DND-41 (cell line): ENCODE measurements at regions not wholly inside any gene's neighbourhood (a gene's known extent, or its start where the extent isn't known, plus 50 kb on each side); places are given as distances from the start of the nearest gene placed in this dataset.

Experiments
- ATAC-seq: fragments of 200-7000 bp; cut with Tn5 transposase; 3 replicates; pipeline ENCODE4 v1.9.1; 2021; ENCODE audit warnings: low read depth; ENCODE audit not compliant: insufficient read depth
- DNase-seq: peaks from one replicate; pipeline ENCODE4 v3.0.0-alpha.2; 2020
- H2AFZ ChIP-seq: 2 replicates; pipeline ENCODE4 v1.6.0; 2012; ENCODE audit warnings: low read depth, low read length
- H3K27ac ChIP-seq: 2 replicates; pipeline ENCODE4 v1.5.1; 2012; ENCODE audit warnings: low read length, inconsistent platforms
- H3K27me3 ChIP-seq: fragments of 200-600 bp; sonication (generic); 2 replicates; pipeline ENCODE4 v1.6.0; 2012; ENCODE audit warnings: low read length, mild to moderate bottlenecking, inconsistent platforms; ENCODE audit not compliant: insufficient read depth, poor library complexity
- H3K36me3 ChIP-seq: 2 replicates; pipeline ENCODE4 v1.5.1; 2012; ENCODE audit warnings: low read length, inconsistent platforms; ENCODE audit not compliant: insufficient read depth
- H3K4me1 ChIP-seq: 2 replicates; pipeline ENCODE4 v1.5.1; 2012; ENCODE audit warnings: mild to moderate bottlenecking, low read length; ENCODE audit not compliant: insufficient read depth
- H3K4me2 ChIP-seq: 2 replicates; pipeline ENCODE4 v1.6.0; 2012; ENCODE audit warnings: mild to moderate bottlenecking, moderate library complexity, low read length, inconsistent platforms; ENCODE audit not compliant: insufficient read depth
- H3K4me3 ChIP-seq, 2 experiments: fragments of 200-600 bp in 1 of 2; shearing (Covaris generic) in 1 of 2; 2 replicates each; pipeline ENCODE4 v1.5.1; 2012 to 2016; ENCODE audit warnings: inconsistent platforms in 2 of 2, low read length in 2 of 2, mild to moderate bottlenecking in 2 of 2, low read depth in 1 of 2, moderate library complexity in 1 of 2
- H3K79me2 ChIP-seq: 2 replicates; pipeline ENCODE4 v1.6.0; 2012; ENCODE audit warnings: low read length, inconsistent platforms; ENCODE audit not compliant: insufficient read depth
- H3K9ac ChIP-seq: 2 replicates; pipeline ENCODE4 v1.6.0; 2012; ENCODE audit warnings: low read depth, mild to moderate bottlenecking, inconsistent platforms, low read length, moderate library complexity
- H3K9me3 ChIP-seq: 2 replicates; pipeline ENCODE4 v1.5.1; 2012; ENCODE audit warnings: low read length, moderate library complexity, mild to moderate bottlenecking, inconsistent platforms; ENCODE audit not compliant: insufficient read depth, severe bottlenecking
- H4K20me1 ChIP-seq: 2 replicates; pipeline ENCODE4 v1.6.0; 2012; ENCODE audit warnings: low read length; ENCODE audit not compliant: insufficient read depth
- CTCF ChIP-seq: IDR thresholded peaks from 2 replicates; pipeline ENCODE4 v1.5.1; 2012; ENCODE audit warnings: borderline replicate concordance, low read length, moderate library complexity, mild to moderate bottlenecking; ENCODE audit not compliant: poor library complexity, severe bottlenecking; ENCODE audit errors: extremely low read depth
- EZH2 ChIP-seq: IDR thresholded peaks from 3 replicates; pipeline ENCODE4 v1.6.1; 2012; ENCODE audit warnings: borderline replicate concordance, low read depth, mild to moderate bottlenecking, moderate library complexity, low read length, inconsistent platforms; ENCODE audit not compliant: severe bottlenecking

DNA sequence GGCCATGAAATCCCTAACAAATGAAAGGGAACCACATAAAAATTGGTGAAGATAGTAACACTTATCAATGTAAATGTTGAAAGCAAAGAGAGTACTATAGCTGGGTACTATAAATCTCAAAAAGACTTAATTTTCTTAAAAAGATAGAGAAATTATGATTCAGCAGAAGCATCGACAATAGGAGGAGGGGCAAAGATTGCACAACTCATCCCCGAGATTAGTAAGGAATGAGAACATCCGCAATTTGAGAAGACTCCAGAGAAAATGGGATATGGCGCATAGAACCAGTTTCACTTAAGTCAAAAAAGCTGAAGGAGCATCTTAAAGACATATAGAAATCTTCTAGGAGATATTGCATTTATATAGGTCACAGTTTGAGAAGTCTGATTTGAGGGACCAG lies 220.2 kb upstream of the SLC16A7 start:
- DNase-seq (no peak), ATAC-seq (no peak)
- TF ChIP-seq CTCF (no peak), EZH2 (no peak)
- no peaks in the 10 kb centered on the region for H3K9me3 ChIP-seq
- H3K4me1 ChIP-seq: no peaks in the 10 kb centered on the region
- no peak overlapping the region for H2AFZ ChIP-seq
- no peak overlapping the region for H3K9ac ChIP-seq
- no peaks in the 10 kb centered on the region for H3K36me3 ChIP-seq
- no peaks in the 10 kb centered on the region for H4K20me1 ChIP-seq
- no peak overlapping the region for H3K4me2 ChIP-seq
- no peak overlapping the region for H3K4me3 ChIP-seq
- no peaks in the 10 kb centered on the region for H3K79me2 ChIP-seq
- no peak overlapping the region for H3K27ac ChIP-seq
- H3K27me3 ChIP-seq: no peaks in the 10 kb centered on the region

- no peak for ATAC-seq
- Histone ChIP-seq H3K36me3 (no peaks in the 10 kb centered on the region), H3K4me1 (no peaks in the 10 kb centered on the region), H2AFZ (no peak overlapping the region), H3K4me3 (no peak overlapping the region), H3K9ac (no peak overlapping the region), H3K4me2 (no peak overlapping the region), H4K20me1 (no peaks in the 10 kb centered on the region), H3K79me2 (no peaks in the 10 kb centered on the region), H3K9me3 (no peaks in the 10 kb centered on the region), H3K27ac (no peak overlapping the region), H3K27me3 (no peaks in the 10 kb centered on the region)
- TF ChIP-seq EZH2 (no peak), CTCF (no peak)
- no peak for DNase-seq
Measured at GRCh38 chr12:59374783-59375182, 221.0 kb upstream of the SLC16A7 start.

DNA sequence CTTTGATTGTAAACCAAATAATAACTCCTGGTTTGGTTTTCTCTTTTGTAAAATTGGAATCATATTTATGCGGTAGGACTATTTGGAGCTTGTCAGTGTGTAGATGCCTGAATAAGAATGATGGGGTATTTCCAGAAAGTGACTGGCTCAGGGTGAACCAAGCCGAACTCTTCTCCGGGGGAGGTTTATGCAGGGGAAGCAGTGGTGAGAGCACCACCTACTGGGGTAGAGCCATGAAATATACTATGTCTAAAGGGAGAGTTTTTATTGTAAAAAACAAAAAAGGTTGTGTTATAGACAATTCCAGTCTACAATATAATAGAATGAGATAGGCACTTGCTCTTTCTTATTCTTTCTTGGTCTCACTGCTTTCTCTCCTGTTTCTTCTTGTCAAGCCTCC lies 222.9 kb upstream of the SLC16A7 start:
- no peak overlapping the region for H3K27ac ChIP-seq
- no peak overlapping the region for H3K4me3 ChIP-seq
- H4K20me1 ChIP-seq: no peaks in the 10 kb centered on the region
- no peak for DNase-seq
- H3K9ac ChIP-seq: no peak overlapping the region
- ATAC-seq: no peak
- H3K9me3 ChIP-seq: no peaks in the 10 kb centered on the region
- no peak overlapping the region for H3K4me2 ChIP-seq
- H3K36me3 ChIP-seq: no peaks in the 10 kb centered on the region
- H3K27me3 ChIP-seq: no peaks in the 10 kb centered on the region
- no peaks in the 10 kb centered on the region for H3K4me1 ChIP-seq
- H3K79me2 ChIP-seq: no peaks in the 10 kb centered on the region
- H2AFZ ChIP-seq: no peak overlapping the region
- TF ChIP-seq CTCF (no peak), EZH2 (no peak)

DNA sequence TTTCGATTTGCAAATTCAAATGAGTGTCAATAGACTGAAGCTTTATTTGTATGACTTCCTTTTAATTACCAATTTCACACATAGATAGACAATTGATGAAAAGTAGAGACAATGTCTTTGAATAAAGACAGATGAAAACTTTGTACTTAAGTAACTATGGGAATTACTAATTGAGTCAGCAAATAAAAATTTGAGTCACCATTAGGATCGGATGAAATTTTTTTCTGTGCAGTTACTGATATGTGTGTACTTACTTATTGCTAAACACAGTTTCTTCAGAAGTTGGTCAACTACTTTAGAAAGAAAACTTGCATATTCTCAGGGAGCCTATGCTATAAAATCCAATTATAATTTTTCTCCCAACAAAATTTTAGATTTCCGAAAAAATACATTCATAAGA lies 224.9 kb upstream of the SLC16A7 start:
- H3K27me3 ChIP-seq: no peaks in the 10 kb centered on the region
- H4K20me1 ChIP-seq: no peaks in the 10 kb centered on the region
- H3K4me2 ChIP-seq: no peak overlapping the region
- DNase-seq: no peak
- H3K4me1 ChIP-seq: no peaks in the 10 kb centered on the region
- H3K36me3 ChIP-seq: no peaks in the 10 kb centered on the region
- no peaks in the 10 kb centered on the region for H3K79me2 ChIP-seq
- no peak overlapping the region for H2AFZ ChIP-seq
- TF ChIP-seq EZH2: no peak
- TF ChIP-seq CTCF: no peak
- H3K27ac ChIP-seq: no peak overlapping the region
- no peaks in the 10 kb centered on the region for H3K9me3 ChIP-seq
- H3K4me3 ChIP-seq: no peak overlapping the region
- no peak for ATAC-seq
- H3K9ac ChIP-seq: no peak overlapping the region
